RWPE2 (cell line): ENCODE measurements at regions not wholly inside any gene's neighbourhood (a gene's known extent, or its start where the extent isn't known, plus 50 kb on each side); places are given as distances from the start of the nearest gene placed in this dataset.

Source experiments
- ATAC-seq: fragments of 200-7000 bp; cut with Tn5 transposase; 3 replicates; pipeline ENCODE4 v1.9.1; 2021; ENCODE audit warnings: low read depth
- DNase-seq: peaks from one replicate; pipeline ENCODE4 v3.0.0-alpha.2; 2020; ENCODE audit warnings: low spot score
- H3K27ac ChIP-seq: fragments of 450-650 bp; 2 replicates; pipeline ENCODE4 v1.5.1; 2017; ENCODE audit warnings: mild to moderate bottlenecking; ENCODE audit not compliant: poor library complexity, severe bottlenecking
- H3K27me3 ChIP-seq: fragments of 250-450 bp; sonication (Bioruptor Pico); 2 replicates; pipeline ENCODE4 v1.5.1; 2021; ENCODE audit warnings: mild to moderate bottlenecking, moderate library complexity; ENCODE audit not compliant: insufficient read depth, poor library complexity, severe bottlenecking
- H3K36me3 ChIP-seq: fragments of 250-450 bp; sonication (Bioruptor Pico); 2 replicates; pipeline ENCODE4 v1.5.1; 2020; ENCODE audit warnings: low read depth, mild to moderate bottlenecking, moderate library complexity
- H3K4me1 ChIP-seq: fragments of 250-450 bp; sonication (Bioruptor Pico); 2 replicates; pipeline ENCODE4 v1.5.1; 2021; ENCODE audit warnings: mild to moderate bottlenecking, moderate library complexity; ENCODE audit not compliant: insufficient read depth, poor library complexity, severe bottlenecking
- H3K4me3 ChIP-seq: fragments of 250-450 bp; sonication (Bioruptor Pico); 2 replicates; pipeline ENCODE4 v1.5.1; 2021; ENCODE audit warnings: mild to moderate bottlenecking, moderate library complexity; ENCODE audit not compliant: severe bottlenecking
- H3K9me3 ChIP-seq: fragments of 250-450 bp; sonication (Bioruptor Pico); 2 replicates; pipeline ENCODE4 v1.5.1; 2021; ENCODE audit warnings: mild to moderate bottlenecking, moderate library complexity; ENCODE audit not compliant: severe bottlenecking
- TF ChIP-seq, protein P1 (sequence below): fragments of 450-650 bp; IDR thresholded peaks from one replicate; pipeline ENCODE4 v1.5.1; 2017; ENCODE audit warnings: mild to moderate bottlenecking, moderate library complexity; ENCODE audit not compliant: poor library complexity, severe bottlenecking

GRCh38 chr15:53166684-53167201 lies 376.6 kb upstream of the ONECUT1 start:
- H3K27ac ChIP-seq = no peak overlapping the region

GRCh38 chr15:53165988-53166683 lies 376.0 kb upstream of the ONECUT1 start:
- Histone ChIP-seq H3K4me1 (no peaks in the 10 kb centered on the region), H3K27ac (no peak overlapping the region), H3K4me3 (no peak overlapping the region), H3K27me3 (peaks cover 13% of the 10 kb centered on the region), H3K36me3 (no peaks in the 10 kb centered on the region), H3K9me3 (no peaks in the 10 kb centered on the region)
- DNase-seq (no peak), ATAC-seq (no peak)
- TF ChIP-seq, protein P1, sequence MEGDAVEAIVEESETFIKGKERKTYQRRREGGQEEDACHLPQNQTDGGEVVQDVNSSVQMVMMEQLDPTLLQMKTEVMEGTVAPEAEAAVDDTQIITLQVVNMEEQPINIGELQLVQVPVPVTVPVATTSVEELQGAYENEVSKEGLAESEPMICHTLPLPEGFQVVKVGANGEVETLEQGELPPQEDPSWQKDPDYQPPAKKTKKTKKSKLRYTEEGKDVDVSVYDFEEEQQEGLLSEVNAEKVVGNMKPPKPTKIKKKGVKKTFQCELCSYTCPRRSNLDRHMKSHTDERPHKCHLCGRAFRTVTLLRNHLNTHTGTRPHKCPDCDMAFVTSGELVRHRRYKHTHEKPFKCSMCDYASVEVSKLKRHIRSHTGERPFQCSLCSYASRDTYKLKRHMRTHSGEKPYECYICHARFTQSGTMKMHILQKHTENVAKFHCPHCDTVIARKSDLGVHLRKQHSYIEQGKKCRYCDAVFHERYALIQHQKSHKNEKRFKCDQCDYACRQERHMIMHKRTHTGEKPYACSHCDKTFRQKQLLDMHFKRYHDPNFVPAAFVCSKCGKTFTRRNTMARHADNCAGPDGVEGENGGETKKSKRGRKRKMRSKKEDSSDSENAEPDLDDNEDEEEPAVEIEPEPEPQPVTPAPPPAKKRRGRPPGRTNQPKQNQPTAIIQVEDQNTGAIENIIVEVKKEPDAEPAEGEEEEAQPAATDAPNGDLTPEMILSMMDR = no peak

More at GRCh38 chr15:53166684-53167201, 376.6 kb upstream of the ONECUT1 start:
- DNase-seq (no peak), ATAC-seq (no peak)
- Histone ChIP-seq H3K4me1 (no peaks in the 10 kb centered on the region), H3K4me3 (no peak overlapping the region), H3K36me3 (no peaks in the 10 kb centered on the region), H3K9me3 (no peaks in the 10 kb centered on the region), H3K27me3 (peaks cover 13% of the 10 kb centered on the region)
- TF ChIP-seq, protein P1 = no peak

DNA sequence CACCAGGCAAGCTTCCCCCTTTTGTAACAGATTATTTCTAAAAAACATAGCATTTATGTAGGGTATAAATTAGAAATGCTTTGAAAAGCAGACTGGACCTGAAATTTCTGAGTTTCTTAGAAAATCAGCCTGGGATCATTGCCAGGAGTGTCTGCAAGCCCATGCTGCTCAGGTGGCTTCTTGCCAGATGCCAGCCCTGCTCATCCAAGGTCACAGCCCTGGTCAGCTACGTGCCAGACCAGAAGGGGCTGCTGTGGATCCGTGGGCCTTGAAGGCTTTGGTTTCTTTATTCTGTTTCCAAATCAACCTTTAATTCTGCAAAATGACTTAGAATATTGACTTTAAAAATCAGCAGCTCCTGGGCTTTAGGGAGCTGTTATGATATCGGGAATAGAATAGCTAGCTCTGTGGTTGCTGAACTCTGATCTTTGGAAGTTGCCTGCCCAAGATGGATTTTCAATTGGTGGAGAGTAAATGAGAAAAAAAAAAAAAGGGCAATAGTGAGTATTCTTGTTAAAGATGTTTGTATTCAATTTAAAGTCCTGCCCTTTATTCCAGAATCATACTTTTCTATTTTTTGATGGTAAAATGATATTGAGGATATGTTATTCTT lies 370.1 kb upstream of the ONECUT1 start:
- Histone ChIP-seq H3K27me3 (peaks cover 12% of the 10 kb centered on the region), H3K4me1 (no peaks in the 10 kb centered on the region), H3K36me3 (no peaks in the 10 kb centered on the region), H3K9me3 (no peaks in the 10 kb centered on the region), H3K27ac (no peak overlapping the region), H3K4me3 (no peak overlapping the region)
- TF ChIP-seq, protein P1 = no peak
- ATAC-seq (no peak), DNase-seq (no peak)

DNA sequence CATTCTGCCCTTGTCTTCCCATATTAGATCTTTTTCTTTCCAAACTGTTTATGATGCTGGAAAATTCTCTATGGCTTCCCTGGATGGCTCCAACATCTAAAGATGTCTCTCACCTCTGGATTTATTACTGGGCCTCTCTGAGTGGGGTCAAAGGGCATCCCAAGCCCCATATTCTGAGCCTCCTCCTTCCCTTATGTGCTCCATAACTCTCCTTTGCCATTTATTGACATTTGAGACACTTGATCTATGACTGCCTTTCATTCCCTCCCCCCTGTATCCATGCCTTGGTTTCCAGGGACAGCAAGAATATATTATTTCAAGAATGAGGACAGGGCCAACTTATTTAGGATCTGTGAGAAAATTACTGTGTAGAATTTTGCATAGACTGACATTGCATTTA lies 369.3 kb upstream of the ONECUT1 start:
- TF ChIP-seq, protein P1 = no peak
- no peak for DNase-seq
- no peak overlapping the region for H3K27ac ChIP-seq
- ATAC-seq = no peak
- no peaks in the 10 kb centered on the region for H3K4me1 ChIP-seq
- H3K36me3 ChIP-seq = no peaks in the 10 kb centered on the region
- H3K27me3 ChIP-seq = peaks cover 7% of the 10 kb centered on the region
- no peaks in the 10 kb centered on the region for H3K9me3 ChIP-seq
- H3K4me3 ChIP-seq = no peak overlapping the region

DNA sequence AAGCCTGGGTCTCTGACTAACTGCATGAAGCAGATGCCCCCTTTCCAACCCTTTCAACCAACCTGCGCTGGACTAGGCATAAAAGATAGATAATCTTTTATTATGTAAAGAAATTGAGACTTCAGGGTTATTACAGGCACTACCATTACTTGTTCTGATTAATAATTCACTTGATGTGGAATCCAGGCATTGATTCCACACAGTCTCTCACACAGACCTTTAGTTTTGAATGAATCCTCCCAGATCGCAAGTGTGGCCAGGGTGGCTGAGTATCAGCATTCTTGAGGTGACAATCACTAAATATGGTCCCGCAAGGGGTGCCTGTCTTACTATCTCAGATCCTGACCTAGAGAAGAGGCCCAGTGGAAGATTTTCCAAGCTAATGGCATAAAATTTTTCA lies 368.9 kb upstream of the ONECUT1 start:
- Histone ChIP-seq H3K4me1 (no peaks in the 10 kb centered on the region), H3K27ac (no peak overlapping the region), H3K4me3 (no peak overlapping the region), H3K27me3 (peaks cover 7% of the 10 kb centered on the region), H3K36me3 (no peaks in the 10 kb centered on the region), H3K9me3 (no peaks in the 10 kb centered on the region)
- no peak for DNase-seq
- no peak for ATAC-seq
- TF ChIP-seq, protein P1 = no peak
